Muscle layer of colon (tissue), 2 donors: ENCODE measurements at regions not wholly inside any gene's neighbourhood (a gene's known extent, or its start where the extent isn't known, plus 50 kb on each side); places are given as distances from the start of the nearest gene placed in this dataset.
"Not testable (repeated sequence)": the region's sequence is repeated elsewhere in the genome, so short reads cannot be mapped to it uniquely, and the experiment has no call there.

Experiments used
- H3K27ac ChIP-seq: one replicate; pipeline ENCODE4 v1.7.0; 2013; ENCODE audit warnings: low read depth, mild to moderate bottlenecking, low read length, moderate library complexity
- H3K27me3 ChIP-seq, 2 donors: one replicate each; pipeline ENCODE4 v1.7.0; 2013; ENCODE audit warnings: low read length in 2 of 2, mild to moderate bottlenecking in 2 of 2; ENCODE audit not compliant: insufficient read depth in 2 of 2, control insufficient read depth in 1 of 2
- H3K36me3 ChIP-seq: one replicate; pipeline ENCODE4 v1.7.0; 2013; ENCODE audit warnings: mild to moderate bottlenecking, low read length; ENCODE audit not compliant: insufficient read depth
- H3K4me1 ChIP-seq: one replicate; pipeline ENCODE4 v1.7.0; 2013; ENCODE audit warnings: mild to moderate bottlenecking, low read length; ENCODE audit not compliant: insufficient read depth
- H3K4me3 ChIP-seq, 2 donors: one replicate each; pipeline ENCODE4 v1.7.0; 2013; ENCODE audit warnings: low read length in 2 of 2, low read depth in 1 of 2, mild to moderate bottlenecking in 1 of 2, moderate library complexity in 1 of 2
- H3K9ac ChIP-seq: one replicate; pipeline ENCODE4 v1.7.0; 2013; ENCODE audit warnings: low read length
- H3K9me3 ChIP-seq: one replicate; pipeline ENCODE4 v1.7.0; 2013; ENCODE audit warnings: mild to moderate bottlenecking, low read length
- donor health status: abdominal sarcoma.
- donor health status: Adenocarcinoma of cecum.

DNA sequence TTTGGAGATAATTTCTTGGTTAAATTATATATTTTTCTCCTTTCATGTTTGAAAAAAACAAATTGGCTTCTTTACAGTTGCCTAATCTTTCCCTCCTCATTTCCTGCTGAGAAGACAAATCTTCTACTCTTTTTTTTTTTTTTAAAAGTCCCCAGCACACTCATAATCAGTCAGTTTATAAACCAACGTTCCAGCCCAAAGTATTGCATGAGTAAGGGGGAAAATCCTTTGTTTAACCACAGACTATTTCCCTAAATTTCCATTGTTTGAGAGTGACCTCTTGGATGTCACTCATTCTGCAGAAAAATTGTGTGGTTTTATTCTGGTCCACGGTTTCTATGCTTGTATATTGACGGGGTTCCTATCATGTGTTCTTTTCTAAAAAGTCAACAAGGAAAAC, 55.1 kb upstream of the TLR4 start:
- Histone ChIP-seq H3K9ac (no peak overlapping the region), H3K9me3 (no peaks in the 10 kb centered on the region), H3K4me3 (no peak overlapping the region), H3K27ac (no peak overlapping the region), H3K4me1 (no peaks in the 10 kb centered on the region), H3K36me3 (no peaks in the 10 kb centered on the region), H3K27me3 (no peaks in the 10 kb centered on the region)

DNA sequence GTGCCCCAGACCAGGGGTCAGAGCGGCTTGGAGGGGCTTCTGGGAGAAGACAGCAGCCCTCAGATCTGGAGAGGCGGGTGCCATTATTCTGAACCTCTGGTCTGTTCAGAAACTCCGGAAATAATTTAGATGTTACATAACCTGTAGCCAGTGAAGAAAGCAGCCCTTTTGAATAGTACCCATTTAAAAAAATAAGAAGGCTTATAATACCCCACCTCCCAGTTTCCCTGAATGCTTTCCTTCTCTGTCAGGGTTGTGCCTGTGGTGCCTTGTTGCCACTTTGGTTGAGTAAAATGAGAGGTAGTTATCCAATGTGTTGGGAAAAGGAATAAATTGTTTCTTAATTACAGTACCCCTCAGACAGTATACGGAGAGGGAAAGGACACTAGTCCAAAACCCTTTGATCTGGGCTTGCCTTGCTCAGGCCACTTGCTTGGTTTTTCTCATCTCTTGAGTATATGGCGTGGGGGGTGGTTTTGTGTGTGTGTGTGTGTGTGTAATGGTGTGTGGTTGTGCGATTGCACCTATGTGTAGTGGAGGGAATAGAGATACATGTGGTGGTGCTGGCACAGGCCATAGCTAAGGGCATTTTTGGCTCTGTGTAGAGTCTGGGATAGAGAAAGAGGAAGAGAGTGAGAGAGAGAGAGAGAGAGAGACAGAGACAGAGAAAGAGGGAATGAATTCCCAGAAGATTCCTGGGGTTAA, 59.1 kb upstream of the TLR4 start:
- peaks cover 0 to 6% of the 10 kb centered on the region in 2 donors for H3K27me3 ChIP-seq
- no peak overlapping the region for H3K9ac ChIP-seq
- no peaks in the 10 kb centered on the region for H3K4me1 ChIP-seq
- peak overlapping the region; percentile 12 to 28 for H3K4me3 ChIP-seq
- no peak overlapping the region for H3K27ac ChIP-seq
- H3K36me3 ChIP-seq: no peaks in the 10 kb centered on the region
- H3K9me3 ChIP-seq: no peaks in the 10 kb centered on the region

DNA sequence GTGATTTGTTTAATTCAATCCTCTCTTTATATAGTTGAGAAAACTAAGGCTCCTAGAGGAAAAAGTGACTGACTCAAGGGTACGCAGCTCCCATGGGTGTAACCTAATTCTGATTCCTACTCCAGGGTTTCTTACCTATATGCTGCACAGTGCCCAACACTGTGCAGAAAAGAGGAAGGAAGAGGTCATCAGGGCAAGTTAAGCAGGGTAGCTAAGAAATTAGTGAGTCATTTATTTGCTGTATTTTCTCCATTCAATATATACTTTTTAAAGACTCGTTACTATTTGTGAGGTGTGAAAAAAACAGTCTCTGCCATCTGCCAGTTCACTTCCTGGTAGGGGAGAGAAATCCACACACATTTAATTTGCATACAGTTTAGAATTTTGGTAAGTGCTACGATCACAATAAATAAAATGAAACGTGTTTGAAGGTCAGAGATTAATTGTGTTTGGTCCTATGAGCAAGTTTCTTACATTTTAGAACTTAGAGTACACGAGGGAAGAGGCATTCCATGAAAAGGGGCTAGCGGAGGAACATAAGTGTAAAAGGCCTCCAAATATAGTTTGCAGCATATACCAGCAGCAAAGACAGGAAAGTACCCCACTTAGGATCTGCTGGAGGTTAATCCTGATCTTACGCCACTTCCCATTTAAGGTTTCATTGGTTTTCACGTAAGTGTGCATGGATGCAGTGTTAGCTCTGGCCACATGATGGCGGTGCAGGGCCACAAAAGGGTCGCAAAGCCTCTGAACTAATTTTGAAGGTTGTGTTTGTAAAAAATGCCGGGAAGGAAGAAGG, 59.9 kb upstream of the TLR4 start:
- Histone ChIP-seq H3K27me3 (peaks cover 0 to 6% of the 10 kb centered on the region in 2 donors), H3K4me1 (no peaks in the 10 kb centered on the region), H3K27ac (no peak overlapping the region), H3K9me3 (no peaks in the 10 kb centered on the region), H3K9ac (no peak overlapping the region), H3K4me3 (peak overlapping the region; percentile 12 to 28), H3K36me3 (no peaks in the 10 kb centered on the region)

DNA sequence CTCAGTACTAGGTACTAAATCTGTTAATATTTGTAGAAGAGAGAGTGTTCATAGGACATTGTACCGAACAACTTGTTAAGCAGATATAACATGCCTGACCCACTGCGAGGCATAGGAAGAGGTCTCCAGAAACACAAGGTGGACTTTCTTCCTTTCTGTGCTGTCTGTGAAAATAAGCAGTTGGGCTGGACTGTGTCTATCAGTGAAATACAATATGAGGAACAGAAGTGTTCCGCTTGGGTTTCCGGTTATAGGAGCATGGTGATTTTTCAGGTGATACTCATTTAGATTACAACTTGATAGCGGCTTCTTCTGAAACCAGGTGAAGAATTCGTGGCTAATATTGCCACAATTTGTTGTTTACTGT, 60.9 kb upstream of the TLR4 start:
- Histone ChIP-seq H3K9me3 (no peaks in the 10 kb centered on the region), H3K27ac (no peak overlapping the region), H3K36me3 (no peaks in the 10 kb centered on the region), H3K4me3 (no peak overlapping the region), H3K27me3 (peaks cover 0 to 6% of the 10 kb centered on the region in 2 donors), H3K9ac (no peak overlapping the region), H3K4me1 (no peaks in the 10 kb centered on the region)

DNA sequence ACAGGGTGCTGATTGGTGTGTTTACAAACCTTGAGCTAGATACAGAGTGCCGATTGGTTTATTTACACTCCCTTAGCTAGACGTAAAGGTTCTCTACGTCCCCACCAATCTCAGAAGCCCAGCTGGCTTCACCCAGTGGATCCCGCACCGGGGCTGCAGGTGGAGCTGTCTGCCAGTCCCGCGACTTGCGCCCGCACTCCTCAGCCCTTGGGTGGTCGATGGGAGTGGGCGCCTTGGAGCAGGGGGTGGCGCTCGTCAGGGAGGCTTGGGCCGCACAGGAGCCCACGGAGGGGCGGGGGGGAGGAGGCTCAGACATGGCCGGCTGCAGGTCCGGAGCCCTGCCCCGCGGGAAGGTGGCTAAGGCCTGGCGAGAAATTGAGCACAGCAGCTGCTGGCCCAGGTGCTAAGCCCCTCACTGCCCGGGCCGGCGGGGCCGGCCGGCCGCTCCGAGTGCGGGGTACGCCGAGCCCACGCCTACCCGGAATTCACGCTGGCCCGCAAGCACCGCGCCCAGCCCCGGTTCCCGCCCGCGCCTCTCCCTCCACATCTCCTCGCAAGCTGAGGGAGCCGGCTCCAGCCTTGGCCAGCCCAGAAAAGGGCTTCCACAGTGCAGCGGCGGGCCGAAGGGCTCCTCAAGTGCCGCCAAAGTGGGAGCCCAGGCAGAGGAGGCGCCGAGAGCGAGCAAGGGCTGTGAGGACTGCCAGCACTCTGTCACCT, 61.5 kb upstream of the TLR4 start:
- H3K9me3 ChIP-seq, H3K27ac ChIP-seq, H3K4me3 ChIP-seq, H3K4me1 ChIP-seq, H3K9ac ChIP-seq, H3K27me3 ChIP-seq, H3K36me3 ChIP-seq: not testable (repeated sequence)

DNA sequence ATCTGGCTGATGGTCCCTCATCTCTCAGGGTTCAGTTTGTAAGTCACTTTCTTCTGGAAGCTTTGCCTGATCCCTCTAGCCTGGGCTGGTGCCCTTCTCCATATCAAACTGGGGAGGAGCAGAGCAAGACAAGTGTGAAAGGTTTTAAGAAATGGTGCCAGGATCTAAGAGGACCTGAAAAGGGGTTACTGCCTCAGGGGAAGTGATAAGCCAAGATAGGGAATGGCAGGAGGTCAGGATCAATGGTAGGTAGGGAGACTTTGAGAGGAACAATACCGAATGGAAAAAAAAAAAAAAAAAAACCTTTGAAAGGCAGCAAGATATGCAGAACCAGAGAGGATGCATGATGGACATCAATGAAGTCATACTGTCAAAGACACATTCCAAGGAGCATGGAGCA, 67.5 kb upstream of the TLR4 start:
- Histone ChIP-seq H3K4me3 (no peak overlapping the region), H3K9ac (no peak overlapping the region), H3K9me3 (no peaks in the 10 kb centered on the region)

DNA sequence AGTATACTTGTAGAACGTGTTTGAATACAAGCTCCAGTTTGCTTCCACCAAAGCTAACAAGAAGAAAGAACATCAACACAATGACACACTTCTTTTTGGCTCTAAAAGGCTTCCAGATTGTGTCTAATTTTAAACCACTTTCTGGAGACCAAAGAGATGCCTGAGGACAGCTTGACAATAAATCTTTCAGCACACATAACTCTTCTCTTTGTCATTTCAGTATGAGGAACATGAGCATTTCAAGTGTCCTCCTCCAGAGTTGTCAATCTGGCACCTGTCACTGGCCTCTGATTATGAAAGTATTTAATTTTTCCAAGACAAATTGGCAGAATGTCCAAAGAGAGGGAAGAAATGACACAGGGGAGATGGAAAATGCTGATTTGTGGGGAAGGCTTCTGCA, 79.0 kb upstream of the TLR4 start:
- no peaks in the 10 kb centered on the region for H3K9me3 ChIP-seq
- no peak overlapping the region for H3K4me3 ChIP-seq
- H3K4me1 ChIP-seq: no peaks in the 10 kb centered on the region
- no peaks in the 10 kb centered on the region for H3K27me3 ChIP-seq
- no peak overlapping the region for H3K9ac ChIP-seq
- H3K27ac ChIP-seq: no peak overlapping the region
- H3K36me3 ChIP-seq: no peaks in the 10 kb centered on the region

More for the DNA sequence above, 67.5 kb upstream of the TLR4 start:
- H3K27me3 ChIP-seq: no peaks in the 10 kb centered on the region
- no peak overlapping the region for H3K27ac ChIP-seq
- H3K4me1 ChIP-seq: no peaks in the 10 kb centered on the region
- H3K36me3 ChIP-seq: no peaks in the 10 kb centered on the region

DNA sequence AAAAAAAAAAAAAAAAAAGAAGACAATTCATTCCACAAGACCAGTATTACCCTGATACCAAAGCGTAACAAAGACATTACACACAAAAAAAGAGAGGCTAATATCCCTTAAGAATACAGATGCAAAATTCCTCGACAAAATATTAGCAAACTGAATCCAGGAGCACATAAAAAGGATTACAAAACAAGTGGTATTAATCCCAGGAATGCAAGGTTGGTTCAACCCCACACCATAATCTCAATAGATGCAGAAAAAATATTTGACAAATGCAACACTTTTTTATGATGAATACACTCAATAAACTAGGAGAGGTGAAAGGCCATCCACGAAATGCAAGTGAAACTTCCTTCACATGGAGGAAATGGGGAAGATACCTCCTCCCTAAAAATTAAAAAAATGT, 80.1 kb upstream of the TLR4 start:
- Histone ChIP-seq H3K4me3 (no peak overlapping the region), H3K9me3 (no peaks in the 10 kb centered on the region), H3K36me3 (no peaks in the 10 kb centered on the region)

DNA sequence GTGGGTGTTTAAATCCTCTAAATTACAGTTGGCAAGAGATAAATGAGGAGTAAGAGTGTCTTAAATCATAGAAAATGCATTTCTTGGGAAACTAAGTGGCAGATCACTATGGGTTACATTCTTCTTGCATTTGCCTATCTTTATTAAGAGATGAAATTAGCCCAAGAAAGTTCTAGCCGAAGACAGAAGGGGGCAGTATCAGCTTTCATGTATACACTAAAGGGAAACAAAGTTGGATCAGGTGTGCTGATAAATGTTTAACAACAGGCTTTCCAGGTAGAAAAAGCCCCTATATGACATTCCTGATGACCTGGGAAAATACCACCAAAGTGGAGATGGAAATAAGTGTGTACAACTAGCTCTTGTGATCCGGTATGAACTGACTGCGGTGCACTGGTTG, 81.9 kb upstream of the TLR4 start:
- Histone ChIP-seq H3K4me3 (no peak overlapping the region), H3K9me3 (no peaks in the 10 kb centered on the region), H3K36me3 (no peaks in the 10 kb centered on the region), H3K9ac (no peak overlapping the region), H3K27ac (no peak overlapping the region), H3K27me3 (no peaks in the 10 kb centered on the region), H3K4me1 (no peaks in the 10 kb centered on the region)

More for the DNA sequence above, 80.1 kb upstream of the TLR4 start:
- no peak overlapping the region for H3K9ac ChIP-seq
- no peaks in the 10 kb centered on the region for H3K4me1 ChIP-seq
- no peaks in the 10 kb centered on the region for H3K27me3 ChIP-seq
- H3K27ac ChIP-seq: no peak overlapping the region

DNA sequence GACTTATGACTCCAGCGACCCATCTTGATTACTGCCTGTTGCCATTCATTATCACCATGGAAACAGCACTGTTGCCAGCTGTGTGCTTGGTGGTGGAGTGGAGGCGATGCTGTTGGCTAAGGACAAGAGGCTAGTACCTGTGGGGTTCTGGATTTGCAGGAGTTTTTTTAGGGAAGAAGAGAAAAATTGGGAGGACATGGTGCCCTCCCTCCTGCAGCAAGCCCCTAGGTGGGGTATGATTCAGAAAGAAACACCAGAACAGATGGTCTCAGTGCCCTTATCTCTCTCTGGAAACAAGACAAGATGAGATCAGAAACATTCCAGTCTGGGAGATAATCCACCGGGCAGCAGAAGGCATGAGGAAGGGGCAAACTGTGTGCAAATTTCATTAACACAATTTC, 87.8 kb upstream of the TLR4 start:
- no peaks in the 10 kb centered on the region for H3K4me1 ChIP-seq
- H3K4me3 ChIP-seq: no peak overlapping the region
- H3K27me3 ChIP-seq: no peaks in the 10 kb centered on the region
- H3K9ac ChIP-seq: no peak overlapping the region
- no peaks in the 10 kb centered on the region for H3K9me3 ChIP-seq
- no peaks in the 10 kb centered on the region for H3K36me3 ChIP-seq
- H3K27ac ChIP-seq: no peak overlapping the region

DNA sequence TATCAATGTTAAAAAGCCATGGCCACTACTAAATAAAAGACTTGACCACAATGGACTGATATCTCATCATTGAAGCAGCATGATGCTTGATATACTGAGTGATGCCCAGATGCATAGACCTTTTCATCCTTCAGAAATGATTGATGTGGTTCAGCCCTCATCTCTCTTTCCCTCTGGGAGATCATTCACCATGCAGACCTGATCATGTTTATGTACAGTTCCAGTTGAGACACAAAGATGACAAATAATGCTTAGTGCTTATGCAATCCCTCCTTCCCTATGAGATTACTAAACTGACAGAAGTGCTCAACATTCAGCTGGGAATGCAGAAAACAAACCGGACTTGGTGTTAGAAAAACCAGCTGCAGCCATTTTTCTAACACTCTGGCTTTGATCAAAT, 91.9 kb upstream of the TLR4 start:
- Histone ChIP-seq H3K36me3 (no peaks in the 10 kb centered on the region), H3K27me3 (no peaks in the 10 kb centered on the region), H3K4me3 (no peak overlapping the region), H3K9ac (no peak overlapping the region), H3K9me3 (no peaks in the 10 kb centered on the region), H3K27ac (no peak overlapping the region), H3K4me1 (no peaks in the 10 kb centered on the region)
